Posterior vena cava (tissue), 2 donors: ENCODE measurements at regions not wholly inside any gene's neighbourhood (a gene's known extent, or its start where the extent isn't known, plus 50 kb on each side); places are given as distances from the start of the nearest gene placed in this dataset.
A peak's percentile ranks its signal among the peaks of the same experiment; 100 is the strongest.
"Not testable (repeated sequence)": the region's sequence is repeated elsewhere in the genome, so short reads cannot be mapped to it uniquely, and the experiment has no call there.

Source experiments
- DNase-seq: peaks from one replicate; pipeline ENCODE4 v3.0.0-alpha.2; 2020; ENCODE audit warnings: low spot score
- intact Hi-C, 2 donors: fragments of 100-400 bp; cut with DNase I; formaldehyde crosslinking; loops; one replicate each; pipeline versions ENCODE4 v1.14.1 to v1.14.2; 2022 to 2023
- donor health status: DM: yes; HTN: yes; CAD: no.
- donor health status: DM: yes; HTN: yes; CAD: no.

DNA sequence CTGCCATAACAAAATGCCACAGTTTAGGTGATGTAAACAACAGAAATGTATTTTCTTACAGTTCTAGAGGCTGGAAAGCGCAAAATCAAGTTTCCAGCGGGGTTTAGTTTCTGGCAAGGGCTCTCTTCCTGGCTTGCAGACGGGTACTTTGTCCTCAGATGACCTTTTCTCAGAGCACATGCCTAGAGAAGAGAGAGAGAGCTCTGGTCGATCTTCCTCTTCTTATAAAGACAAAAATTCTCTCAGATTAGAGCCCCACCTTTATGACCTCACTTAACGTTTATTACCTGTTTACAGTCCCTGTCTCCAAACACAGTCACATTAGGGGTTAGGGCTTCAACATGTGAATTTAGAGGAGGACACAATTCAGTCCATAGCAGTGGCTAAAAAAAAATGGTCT lies 119.7 kb downstream of the CETN3 start:
- intact Hi-C loops: no loop called here

DNA sequence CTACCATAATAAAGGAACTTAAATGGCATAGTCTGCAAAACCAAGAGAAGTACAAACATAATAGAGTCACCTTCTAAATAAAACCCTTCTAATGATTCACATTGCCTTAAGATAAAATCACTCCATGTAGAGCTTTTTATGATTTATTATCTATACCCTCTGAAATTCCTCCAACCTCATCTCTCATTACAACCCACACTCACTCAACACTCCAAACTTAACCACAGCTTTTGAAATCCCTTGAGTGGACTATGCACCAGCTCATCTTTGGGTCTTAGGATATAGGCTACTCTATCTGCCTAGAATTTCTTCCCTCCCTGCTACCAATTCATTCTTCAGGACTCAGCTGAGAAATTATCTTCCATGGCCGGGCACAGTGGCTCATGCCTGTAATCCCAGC lies 122.5 kb downstream of the CETN3 start:
- DNase-seq: no peak
- intact Hi-C loops: no loop called here

More for the DNA sequence above, 119.7 kb downstream of the CETN3 start:
- no peak for DNase-seq

DNA sequence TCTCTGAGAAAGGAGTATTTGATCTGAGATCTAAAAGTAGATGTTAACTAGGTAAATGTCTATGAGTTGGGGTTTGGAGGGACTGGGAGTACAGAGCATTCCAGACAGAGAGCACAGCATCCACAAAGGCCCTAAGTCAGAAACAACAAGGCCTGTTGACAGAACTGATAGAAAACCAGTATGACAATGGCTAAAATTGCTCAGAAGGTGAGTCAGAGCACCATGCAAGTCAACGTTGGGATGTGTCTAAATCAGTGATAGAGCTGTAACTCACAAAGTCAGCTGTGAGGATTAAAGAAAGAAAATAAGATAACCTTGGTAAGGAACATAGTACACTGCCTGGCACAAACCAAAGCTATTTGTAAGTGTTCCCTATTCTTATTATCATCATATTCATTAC lies 124.0 kb downstream of the CETN3 start:
- DNase-seq: no peak

DNA sequence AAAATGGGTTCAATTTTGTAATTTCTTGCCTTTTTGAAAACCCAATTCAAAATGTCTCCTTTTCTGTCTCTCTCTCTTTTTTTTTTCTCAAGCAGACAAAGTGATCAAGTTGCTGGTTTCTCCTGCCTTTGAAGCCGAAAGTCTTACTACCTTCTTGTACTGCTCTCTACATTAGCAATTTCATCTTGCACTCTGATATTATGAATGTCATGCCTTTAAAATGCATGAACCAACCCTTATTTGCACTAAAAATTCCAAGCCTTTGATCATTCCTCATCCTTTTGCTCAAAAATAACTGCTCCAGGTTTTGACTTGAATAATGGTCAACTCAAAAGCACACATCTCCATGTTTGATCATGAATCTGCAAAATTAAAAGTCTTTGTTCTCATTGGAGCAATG lies 125.2 kb downstream of the CETN3 start:
- intact Hi-C loops: no loop called here

More for the DNA sequence above, 124.0 kb downstream of the CETN3 start:
- intact Hi-C loops: no loop called here

DNA sequence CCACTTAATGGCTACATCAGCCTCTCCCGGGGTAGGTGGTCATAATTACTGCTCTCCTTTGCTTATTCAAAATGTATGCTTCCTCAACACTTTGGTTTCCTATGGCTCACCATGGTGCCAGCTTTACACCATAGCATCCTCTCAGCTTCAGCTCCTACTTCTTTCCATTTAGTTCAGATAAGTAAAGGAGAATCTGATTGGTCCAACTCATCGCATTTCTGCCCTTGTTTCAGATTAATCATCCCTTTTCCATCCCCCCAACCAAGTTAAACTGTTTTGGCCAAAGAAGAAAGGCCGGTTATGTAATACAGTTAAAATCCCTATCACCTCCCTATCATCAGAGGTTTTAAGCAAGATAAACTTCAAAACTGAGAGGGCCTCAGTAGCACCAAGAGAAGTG lies 130.5 kb downstream of the CETN3 start:
- intact Hi-C loops: no loop called here
- DNase-seq: no peak

More for the DNA sequence above, 125.2 kb downstream of the CETN3 start:
- DNase-seq: no peak

DNA sequence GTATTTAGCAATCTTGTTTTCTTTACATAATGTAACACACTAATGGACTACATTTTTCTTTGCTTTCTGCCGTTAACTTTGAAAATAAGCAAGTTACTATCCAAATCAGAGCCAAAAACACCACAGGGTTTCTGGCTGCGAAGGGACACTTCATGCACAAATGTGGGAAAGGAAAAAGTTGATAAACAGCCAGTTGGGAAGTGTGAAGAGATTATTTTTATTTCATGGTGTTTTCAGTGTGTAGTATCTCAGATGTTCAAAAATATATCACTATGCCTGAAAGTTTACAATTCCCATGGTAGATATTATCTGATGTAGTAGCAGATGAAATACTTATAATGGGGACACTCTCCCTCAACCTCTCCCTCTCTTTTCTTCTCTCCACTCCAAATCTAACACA lies 135.3 kb downstream of the CETN3 start:
- intact Hi-C loops: no loop called here
- DNase-seq: no peak

DNA sequence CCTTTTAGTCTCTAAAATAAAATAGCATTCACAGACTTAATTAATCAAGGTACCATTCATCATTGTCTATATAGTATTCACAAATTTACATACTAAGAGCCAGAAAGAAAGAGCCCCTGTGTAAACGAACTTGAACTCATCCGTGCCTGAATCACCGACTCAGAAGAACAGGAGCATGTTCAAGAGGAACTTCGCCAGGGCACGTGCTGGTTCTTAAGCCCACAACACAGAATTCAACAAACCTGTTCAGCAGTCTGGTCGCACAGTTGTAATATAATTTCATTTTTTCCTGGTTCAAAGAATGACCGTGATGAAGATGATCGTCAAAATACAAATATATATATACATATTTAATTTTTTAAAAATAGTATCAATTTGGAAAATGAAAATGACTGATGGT lies 141.9 kb downstream of the CETN3 start:
- intact Hi-C loops: loop anchor here (5.0 to 10.0 kb wide), 2 partner anchors 1533 to 1540 kb away; no protein-coding TSS in a partner anchor
- DNase-seq: no peak

DNA sequence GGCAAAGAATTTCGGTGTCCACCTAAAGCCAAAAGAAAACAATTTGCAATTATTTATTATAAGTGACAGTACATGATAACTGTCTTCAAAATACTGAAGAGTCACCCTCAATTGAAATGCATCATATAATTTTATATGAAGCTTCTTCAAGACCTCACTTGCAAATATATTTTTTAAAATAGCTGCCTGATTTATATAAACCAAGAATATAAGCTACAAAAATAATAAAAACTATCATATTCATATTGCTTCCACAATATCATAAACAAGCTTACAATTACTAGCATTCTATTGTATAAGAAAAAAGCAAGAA lies 144.1 kb downstream of the CETN3 start:
- no peak for DNase-seq
- intact Hi-C loops: loop anchor here (5.0 to 10.0 kb wide), 2 partner anchors 1531 to 1538 kb away; no protein-coding TSS in a partner anchor

DNA sequence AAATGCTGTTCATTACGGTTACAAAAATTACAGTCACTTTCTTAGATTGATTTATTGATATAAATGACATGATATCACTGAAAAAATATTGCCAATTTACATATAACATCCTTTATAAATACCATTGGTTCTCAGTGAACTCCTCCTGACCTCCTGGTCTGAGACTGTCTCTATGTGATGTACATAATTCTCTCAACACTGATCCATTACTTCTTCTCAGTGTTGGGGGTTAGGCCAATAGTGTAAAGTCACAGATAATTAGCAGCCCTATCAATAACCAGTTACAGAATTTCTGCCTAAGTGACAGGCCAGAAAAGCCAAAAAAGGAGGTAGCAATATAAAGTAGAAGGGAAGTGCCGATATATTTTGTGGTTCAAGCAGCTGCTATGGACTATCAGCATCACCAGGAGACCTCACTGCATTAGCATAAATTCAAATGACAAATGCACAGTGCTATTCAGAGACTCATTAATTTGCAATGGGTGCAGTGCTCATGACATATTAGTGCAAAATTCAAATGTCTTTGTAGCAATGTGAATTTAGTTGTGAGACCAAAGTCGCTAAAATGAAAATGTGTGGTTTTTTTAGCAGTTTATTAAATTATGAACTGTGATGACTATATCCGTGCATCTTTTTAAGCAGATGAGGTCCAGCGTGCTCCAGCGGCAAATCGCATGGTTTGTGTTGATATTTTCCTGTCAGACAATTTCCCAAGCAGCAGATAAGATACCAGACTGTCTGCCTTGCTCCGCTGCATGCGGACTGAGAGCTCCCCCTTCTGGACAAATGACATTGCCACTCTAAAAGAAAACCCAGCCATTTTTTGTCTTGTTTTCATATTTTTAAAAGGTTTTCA lies 144.6 kb downstream of the CETN3 start:
- DNase-seq: peak; percentile 85
- intact Hi-C loops: loop anchor here (5.0 to 10.0 kb wide), 2 partner anchors 1530 to 1538 kb away; no protein-coding TSS in a partner anchor

DNA sequence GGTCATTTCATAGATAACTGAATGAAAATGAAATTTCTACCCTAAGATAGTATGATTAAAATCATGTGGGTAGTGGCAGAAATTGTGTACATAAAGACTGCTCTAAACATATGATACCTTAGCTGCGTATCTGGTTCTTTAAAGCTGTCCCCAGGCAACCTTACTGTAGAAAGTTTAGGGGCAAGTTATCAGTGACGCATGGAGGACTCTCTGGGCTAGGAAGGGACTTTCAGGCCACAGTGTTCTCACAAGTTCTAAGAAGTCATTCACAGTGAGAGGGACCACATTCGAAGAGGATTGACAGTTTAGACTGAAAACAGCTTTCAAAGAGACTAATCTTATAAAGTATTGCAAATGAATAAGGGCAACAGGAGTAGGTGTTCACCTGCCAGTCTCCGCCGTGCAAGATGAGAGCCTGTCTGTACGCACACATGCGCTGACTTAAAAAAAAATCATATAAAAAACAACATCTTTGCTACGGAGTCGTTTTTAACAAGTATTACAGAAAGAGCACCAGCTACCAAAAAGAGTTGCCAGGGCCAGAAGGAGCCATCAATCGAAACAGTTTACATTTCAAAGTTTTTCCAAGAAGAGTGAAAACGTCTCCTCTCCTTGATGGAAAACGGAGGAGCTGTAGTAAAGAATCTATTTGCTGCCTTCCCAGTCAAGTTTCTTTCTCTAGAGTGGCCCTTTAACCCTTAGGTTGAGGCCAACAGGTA lies 146.3 kb downstream of the CETN3 start:
- no peak for DNase-seq
- intact Hi-C loops: loop anchor here in 1 of 2 donors (10.0 kb wide), 1 partner anchor 1528 kb away; no protein-coding TSS in a partner anchor

DNA sequence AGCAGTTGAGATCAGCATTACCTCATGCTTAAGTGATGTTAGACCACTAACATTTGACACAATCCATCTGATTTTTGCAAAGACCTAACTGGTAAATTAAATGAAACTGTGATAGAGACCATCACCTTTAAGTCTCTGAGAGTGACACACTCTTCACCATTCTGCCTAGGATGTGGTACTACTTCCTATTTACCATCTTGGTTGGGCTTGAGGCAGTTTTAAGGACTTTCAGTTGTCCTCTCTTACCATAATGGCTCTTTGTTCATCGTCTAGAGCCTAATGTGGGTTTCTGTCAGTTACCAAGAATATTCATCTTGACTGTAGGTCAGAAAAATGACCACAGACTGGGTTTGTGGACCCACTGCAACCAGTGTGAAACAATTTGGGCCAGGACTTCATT lies 158.1 kb downstream of the CETN3 start:
- intact Hi-C loops: no loop called here
- no peak for DNase-seq

DNA sequence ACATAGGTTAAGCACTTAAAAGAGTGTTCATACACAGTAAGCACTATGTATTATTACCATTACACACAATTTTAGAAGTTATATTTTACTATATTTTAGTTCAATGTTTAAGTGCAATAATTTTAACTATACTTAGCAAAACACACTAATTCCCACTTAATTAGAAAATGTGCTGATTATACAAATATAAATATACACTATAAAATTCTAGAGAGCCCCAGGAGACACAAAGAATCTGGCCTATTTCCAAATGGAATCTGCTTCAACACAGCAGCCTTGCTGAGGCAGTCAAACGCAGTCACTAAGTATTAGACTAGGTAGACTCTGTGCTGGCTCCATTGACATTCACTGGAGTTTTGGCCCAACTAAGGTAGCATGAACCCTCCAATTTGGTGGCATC lies 160.9 kb downstream of the CETN3 start:
- DNase-seq: no peak
- intact Hi-C loops: no loop called here

DNA sequence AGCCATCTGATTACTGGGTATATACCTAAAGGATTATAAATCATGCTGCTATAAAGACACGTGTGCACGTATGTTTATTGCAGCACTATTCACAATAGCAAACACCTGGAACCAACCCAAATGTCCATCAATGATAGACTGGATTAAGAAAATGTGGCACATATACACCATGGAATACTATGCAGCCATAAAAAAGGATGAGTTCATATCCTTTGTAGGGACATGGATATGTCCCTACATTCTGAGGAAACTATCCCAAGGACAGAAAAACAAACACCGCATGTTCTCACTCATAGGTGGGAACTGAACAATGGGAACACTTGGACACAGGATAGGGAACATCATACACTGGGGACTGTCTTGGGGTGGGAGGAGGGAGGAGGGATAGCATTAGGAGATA lies 165.7 kb downstream of the CETN3 start:
- intact Hi-C loops, DNase-seq: not testable (repeated sequence)

DNA sequence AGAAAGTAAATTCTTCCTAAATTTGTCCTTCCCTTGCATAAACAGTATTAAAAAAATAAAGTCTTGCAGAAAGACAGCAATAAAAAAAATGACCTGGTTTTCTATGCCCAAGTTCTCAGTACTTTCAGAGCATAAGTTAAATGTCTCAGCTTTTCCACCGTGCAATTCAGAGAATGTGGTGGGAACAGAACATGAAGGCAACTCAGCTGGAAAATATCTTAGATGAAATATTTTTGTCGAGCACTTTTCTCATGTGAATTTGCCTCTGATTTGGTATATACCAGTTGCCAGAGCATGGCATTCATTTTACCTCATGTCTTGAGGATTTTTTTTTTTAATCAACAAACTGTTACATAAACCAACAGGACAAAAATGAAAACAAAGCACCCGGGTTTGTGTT lies 176.1 kb downstream of the CETN3 start:
- no peak for DNase-seq
- intact Hi-C loops: no loop called here

DNA sequence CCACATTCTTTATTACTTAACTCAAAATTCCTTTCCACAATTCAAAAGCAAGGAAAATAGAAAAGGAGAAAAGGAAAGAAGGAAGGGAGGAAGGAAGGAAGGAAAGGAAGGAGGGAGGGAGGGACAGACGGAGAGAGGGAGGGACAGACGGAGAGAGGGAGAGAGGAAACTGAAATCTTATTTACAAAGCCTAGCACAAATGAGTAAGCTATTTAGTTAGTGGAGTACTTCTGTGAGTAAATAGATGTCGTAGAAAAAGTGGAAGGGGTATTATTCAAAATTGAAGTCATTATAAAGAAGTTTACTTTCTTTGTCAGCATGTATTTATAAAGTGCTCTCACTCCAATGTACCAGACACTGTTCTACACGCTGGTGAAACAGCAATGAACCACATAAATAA lies 177.9 kb downstream of the CETN3 start:
- DNase-seq: no peak
- intact Hi-C loops: no loop called here

DNA sequence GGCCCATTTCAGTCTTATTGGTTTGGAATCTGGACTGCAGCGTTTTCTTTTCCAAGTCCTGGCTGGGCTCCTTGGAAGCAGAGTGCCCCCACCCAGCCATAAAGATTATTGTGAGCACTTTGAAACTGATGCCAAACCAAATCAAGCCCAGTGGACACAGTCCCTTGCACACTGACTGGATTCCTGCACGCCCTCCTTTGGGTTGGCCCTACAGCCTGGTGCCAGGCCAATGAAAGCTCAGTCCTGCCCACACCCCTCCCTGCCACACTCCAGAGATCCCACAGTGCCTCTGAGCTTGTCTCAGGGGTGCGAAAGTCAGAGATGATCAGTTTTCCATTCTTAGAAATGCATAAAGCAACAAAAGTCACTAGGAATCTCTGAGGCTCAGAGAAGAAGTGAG lies 181.9 kb downstream of the CETN3 start:
- intact Hi-C loops: no loop called here
- no peak for DNase-seq

DNA sequence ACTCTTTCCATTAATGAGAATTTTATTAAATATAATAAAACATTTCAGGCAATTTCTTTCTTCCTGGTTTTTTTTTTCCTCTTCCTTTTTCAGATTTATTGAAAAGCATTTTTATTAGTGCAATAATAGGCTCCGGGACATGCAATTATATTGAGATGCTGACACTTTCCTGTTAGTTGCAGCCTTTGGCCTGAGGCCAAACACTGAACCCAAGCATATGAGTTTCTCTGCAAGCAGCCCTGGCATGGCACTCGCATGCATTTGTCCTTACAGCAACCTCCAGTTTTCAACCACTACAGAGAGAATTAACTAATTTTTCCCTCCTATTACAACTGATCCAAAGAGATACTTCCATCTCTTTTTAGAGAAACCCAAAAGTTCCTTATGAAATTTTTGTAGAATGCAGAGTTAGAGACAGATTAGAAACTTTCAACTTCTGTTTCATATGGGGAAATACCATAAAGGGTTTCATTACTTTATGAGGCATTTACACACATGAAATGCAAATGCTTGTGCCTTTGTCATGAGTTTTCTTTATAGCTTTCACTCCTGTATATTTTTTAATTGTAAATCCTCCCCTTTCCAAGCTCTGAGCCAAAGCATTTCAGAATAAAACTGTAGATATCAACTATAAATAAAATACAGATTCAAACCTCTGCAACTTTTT lies 183.0 kb downstream of the CETN3 start:
- no peak for DNase-seq
- intact Hi-C loops: no loop called here

DNA sequence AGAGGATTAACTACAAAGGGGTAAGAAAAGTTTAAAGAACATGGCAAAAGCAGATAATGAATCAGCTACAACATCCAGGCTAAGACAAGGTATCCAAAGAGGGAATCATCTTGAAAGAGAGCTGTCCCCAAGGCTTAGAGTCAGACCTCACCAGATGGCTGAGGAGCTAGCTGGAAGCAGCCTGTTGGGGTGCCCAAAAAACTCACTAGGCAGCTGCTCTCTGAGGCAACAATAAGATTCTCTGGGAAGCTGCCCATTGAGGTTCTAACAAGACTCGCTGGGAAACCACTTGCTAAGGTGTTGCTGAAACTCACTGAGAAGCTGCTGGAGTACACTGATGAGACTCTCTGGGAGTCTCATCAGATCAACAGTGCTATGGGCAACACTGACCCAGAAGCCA lies 185.2 kb downstream of the CETN3 start:
- no peak for DNase-seq
- intact Hi-C loops: no loop called here

DNA sequence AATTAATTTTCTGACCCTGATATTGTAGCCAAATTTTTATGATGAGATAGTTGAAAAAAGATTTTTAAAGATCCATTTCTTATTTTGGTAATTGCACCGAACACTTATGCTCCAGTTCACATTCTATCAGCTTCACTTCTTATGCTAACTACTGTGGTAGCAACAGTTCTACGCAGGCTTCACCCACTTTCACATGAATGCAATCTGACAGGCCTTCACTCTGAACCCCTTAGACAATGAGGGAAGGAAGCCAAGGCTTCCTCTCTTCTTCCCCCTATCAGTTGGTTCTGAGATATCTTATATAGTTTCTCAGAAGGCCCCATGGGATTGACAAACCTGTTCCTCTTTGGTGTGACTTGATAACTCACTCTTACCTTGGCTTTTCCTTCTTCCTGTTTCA lies 185.8 kb downstream of the CETN3 start:
- intact Hi-C loops: no loop called here
- no peak for DNase-seq

DNA sequence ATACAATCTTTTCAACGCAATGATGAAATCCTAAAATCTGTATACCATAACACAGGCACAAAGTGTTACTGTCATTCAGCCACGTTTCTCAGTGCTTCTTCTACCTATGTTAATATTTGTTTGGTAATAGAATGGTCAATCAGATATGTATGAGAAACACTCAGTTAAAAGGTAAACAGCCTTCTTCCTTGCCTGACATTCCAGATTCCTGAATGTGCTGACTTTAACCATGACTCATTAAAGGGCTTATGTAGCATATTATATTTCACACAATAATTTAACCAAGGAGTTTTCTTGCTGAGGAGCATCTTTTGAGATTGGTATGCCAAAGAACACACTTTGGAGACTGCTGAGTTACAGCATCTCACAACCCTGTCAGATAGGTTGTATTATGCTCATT lies 187.6 kb downstream of the CETN3 start:
- intact Hi-C loops: no loop called here
- DNase-seq: no peak
